ENCODE measurements at regions not wholly inside any gene's neighbourhood (a gene's known extent, or its start where the extent isn't known, plus 50 kb on each side); places are given as distances from the start of the nearest gene placed in this dataset.

DNA sequence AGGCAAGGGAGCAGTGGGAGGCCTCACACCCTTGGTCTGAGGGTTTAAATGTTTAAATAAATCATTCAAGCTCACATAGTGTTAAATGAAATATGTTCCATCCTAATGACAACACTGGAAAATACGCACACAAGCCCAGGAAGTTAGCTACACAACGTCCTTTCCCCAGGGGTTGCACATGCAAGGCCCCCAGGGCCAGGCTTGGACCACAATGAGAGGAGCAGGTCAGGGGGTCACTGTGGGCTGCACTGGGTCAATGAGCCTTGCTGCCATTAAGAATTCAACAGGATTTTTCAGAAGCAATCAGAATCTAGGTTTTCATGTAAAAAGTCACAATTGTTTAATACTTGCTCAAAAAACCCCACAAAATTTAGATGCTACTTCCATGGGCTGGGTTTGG is 64.9 kb upstream of the ADCY1 start:
- TF ChIP-seq, protein P1, sequence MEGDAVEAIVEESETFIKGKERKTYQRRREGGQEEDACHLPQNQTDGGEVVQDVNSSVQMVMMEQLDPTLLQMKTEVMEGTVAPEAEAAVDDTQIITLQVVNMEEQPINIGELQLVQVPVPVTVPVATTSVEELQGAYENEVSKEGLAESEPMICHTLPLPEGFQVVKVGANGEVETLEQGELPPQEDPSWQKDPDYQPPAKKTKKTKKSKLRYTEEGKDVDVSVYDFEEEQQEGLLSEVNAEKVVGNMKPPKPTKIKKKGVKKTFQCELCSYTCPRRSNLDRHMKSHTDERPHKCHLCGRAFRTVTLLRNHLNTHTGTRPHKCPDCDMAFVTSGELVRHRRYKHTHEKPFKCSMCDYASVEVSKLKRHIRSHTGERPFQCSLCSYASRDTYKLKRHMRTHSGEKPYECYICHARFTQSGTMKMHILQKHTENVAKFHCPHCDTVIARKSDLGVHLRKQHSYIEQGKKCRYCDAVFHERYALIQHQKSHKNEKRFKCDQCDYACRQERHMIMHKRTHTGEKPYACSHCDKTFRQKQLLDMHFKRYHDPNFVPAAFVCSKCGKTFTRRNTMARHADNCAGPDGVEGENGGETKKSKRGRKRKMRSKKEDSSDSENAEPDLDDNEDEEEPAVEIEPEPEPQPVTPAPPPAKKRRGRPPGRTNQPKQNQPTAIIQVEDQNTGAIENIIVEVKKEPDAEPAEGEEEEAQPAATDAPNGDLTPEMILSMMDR (IDR thresholded peaks at IDR 0.05; ENCODE audit: insufficient read depth, low read length): no peak
- no peak for TF ChIP-seq POLR2AphosphoS5 (IDR thresholded peaks at IDR 0.05; ENCODE audit: low read depth)
- no peak for TF ChIP-seq GABPA (IDR thresholded peaks at IDR 0.05; ENCODE audit: low read depth)
- TF ChIP-seq, protein P2, sequence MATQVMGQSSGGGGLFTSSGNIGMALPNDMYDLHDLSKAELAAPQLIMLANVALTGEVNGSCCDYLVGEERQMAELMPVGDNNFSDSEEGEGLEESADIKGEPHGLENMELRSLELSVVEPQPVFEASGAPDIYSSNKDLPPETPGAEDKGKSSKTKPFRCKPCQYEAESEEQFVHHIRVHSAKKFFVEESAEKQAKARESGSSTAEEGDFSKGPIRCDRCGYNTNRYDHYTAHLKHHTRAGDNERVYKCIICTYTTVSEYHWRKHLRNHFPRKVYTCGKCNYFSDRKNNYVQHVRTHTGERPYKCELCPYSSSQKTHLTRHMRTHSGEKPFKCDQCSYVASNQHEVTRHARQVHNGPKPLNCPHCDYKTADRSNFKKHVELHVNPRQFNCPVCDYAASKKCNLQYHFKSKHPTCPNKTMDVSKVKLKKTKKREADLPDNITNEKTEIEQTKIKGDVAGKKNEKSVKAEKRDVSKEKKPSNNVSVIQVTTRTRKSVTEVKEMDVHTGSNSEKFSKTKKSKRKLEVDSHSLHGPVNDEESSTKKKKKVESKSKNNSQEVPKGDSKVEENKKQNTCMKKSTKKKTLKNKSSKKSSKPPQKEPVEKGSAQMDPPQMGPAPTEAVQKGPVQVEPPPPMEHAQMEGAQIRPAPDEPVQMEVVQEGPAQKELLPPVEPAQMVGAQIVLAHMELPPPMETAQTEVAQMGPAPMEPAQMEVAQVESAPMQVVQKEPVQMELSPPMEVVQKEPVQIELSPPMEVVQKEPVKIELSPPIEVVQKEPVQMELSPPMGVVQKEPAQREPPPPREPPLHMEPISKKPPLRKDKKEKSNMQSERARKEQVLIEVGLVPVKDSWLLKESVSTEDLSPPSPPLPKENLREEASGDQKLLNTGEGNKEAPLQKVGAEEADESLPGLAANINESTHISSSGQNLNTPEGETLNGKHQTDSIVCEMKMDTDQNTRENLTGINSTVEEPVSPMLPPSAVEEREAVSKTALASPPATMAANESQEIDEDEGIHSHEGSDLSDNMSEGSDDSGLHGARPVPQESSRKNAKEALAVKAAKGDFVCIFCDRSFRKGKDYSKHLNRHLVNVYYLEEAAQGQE (IDR thresholded peaks at IDR 0.05; ENCODE audit: insufficient replicate concordance, low read depth): no peak
- TF ChIP-seq SPI1 (IDR thresholded peaks at IDR 0.05; ENCODE audit: borderline replicate concordance, low read depth): no peak
